ENCODE measurements at regions not wholly inside any gene's neighbourhood (a gene's known extent, or its start where the extent isn't known, plus 50 kb on each side); places are given as distances from the start of the nearest gene placed in this dataset.

GRCh38 chr2:138180692-138181386, 216.6 kb downstream of the HNMT start:
- TF ChIP-seq EZH2 (IDR thresholded peaks at IDR 0.05; ENCODE audit: low read depth) = no peak
- TF ChIP-seq CTCF (conservative IDR thresholded peaks at IDR 0.05) = no peak
